ENCODE measurements at regions not wholly inside any gene's neighbourhood (a gene's known extent, or its start where the extent isn't known, plus 50 kb on each side); places are given as distances from the start of the nearest gene placed in this dataset.
"Not testable (repeated sequence)": the region's sequence is repeated elsewhere in the genome, so short reads cannot be mapped to it uniquely, and the experiment has no call there.

DNA sequence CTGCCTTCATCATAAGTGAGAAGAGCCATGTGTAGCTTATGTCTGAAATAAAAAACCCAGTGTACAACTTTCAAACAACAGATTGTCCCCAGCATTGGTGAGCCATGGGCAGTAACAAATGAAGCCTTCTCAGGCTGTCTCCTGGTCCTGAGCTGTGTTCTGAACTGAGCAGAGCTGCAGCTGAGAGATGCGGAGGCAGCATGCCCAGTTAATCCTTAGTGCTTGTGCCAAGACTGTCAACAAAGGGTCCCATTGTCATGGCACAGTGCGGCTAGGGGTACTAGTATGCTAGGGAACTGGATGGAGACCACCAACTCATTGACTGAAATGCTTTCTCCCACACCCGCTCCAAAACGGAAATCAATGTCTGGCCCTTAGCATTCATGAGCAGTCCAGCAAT is 154.3 kb downstream of the RMST start:
- DNase-seq (ENCODE audit: low read depth in 1 of 2, low spot score in 1 of 2): no peak

DNA sequence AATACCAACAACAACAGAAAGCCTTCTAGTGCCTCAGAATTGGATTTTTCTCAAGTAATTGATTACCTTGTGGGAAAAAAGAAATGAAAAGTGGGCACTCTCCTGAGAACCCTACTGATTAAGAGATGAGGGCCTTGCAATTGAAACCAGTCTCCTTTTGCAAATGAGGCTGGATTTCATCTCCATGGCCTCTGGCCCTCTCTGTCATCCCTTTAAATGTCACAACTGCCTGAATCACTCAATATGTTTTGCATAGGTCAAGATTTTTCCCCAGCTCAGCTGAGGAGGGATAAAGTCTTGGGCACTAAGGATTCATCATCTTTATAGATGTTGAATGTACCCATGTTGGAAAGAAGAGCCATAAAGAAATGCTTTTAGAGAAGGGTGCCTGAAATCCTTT is 166.4 kb downstream of the RMST start:
- no peak for DNase-seq (ENCODE audit: low read depth in 1 of 2, low spot score in 1 of 2)

DNA sequence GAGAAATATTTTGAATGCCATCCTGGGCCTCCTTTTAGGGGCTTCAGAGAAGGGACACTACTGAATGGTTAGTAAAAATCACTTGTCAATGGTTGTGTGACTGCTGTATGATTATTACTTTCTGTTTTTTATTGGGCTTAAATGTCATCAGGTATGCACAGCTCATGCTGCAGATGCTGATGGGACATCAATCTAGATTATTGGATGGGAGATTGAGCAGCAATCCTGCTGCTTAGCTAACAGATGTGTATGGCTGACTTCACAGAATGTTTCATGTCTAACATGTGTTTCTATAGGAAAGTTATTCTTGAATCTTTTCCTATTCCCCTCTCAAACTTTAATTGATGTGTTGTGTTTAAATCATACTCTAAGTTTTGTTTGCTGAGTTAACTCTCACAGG is 166.8 kb downstream of the RMST start:
- no peak for DNase-seq (ENCODE audit: low read depth in 1 of 2, low spot score in 1 of 2)

DNA sequence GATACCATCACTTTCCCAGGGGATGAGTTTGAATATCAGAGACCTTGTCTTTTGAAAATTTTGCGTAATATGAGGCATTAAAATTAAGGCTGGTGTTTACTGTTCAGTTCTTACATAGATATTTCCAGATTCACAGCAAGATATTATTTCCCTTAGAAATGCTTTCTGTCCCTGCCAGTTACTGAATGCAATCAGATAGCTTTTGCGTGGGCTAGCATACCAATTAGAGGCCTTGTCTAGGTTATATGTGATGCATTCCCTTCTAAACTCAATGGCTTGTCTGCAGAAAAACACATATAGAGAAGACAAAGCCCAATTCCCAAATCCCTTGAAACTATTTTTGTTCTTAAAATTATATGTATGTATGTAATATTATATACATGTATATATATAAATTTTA is 167.8 kb downstream of the RMST start:
- no peak for DNase-seq (ENCODE audit: low read depth in 1 of 2, low spot score in 1 of 2)

DNA sequence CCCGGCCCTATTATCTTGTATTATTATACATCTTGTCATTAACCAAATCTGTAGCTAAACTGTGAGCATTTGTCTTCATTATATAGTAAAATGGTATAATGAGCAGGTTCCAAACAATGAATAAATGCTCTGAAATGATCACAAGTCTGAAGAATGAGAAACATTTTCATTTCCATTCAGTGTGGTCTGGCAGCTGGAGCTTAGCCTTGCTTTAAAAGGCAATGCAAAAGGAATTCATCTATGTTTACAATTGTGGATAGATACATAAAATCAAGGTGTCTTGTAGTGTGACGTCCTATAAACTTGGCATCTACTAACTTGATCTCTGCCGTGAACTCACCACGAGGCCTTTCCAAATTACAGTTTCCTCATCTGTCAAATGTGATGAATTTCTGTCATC is 168.3 kb downstream of the RMST start:
- DNase-seq (ENCODE audit: low read depth in 1 of 2, low spot score in 1 of 2): no peak

DNA sequence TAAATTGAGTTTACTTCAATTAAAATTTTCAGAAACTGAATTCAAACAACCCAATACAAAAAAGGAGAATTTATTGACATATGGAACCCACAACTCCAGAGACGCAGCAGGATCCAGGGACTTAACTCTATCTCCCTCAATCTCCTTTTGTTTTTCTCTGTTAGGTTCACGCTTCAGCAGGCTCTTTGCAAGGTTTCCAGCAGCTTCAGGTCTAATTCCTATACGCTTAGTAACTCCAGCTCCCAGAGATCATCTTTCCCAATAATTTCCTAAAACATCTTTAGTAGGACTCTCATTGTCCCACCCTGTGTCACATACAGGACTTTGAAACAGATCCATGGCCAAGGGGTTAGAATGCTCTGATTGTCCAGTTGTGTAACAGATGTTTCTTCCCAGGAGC is 175.2 kb downstream of the RMST start:
- DNase-seq (ENCODE audit: low read depth in 1 of 2, low spot score in 1 of 2): no peak

- no peak for DNase-seq (ENCODE audit: low read depth in 1 of 2, low spot score in 1 of 2)
Measured at GRCh38 chr12:97638739-97639138, 176.1 kb downstream of the RMST start.

- no peak for DNase-seq (ENCODE audit: low read depth in 1 of 2, low spot score in 1 of 2)
Measured at GRCh38 chr12:97639702-97640101, 177.1 kb downstream of the RMST start.

GRCh38 chr12:97640826-97641225 is 178.2 kb downstream of the RMST start:
- DNase-seq (ENCODE audit: low read depth in 1 of 2, low spot score in 1 of 2): no peak

- DNase-seq (ENCODE audit: low read depth in 1 of 2, low spot score in 1 of 2): no peak
Measured at GRCh38 chr12:97642911-97643310, 180.3 kb downstream of the RMST start.

GRCh38 chr12:97643924-97644323 is 181.3 kb downstream of the RMST start:
- no peak for DNase-seq (ENCODE audit: low read depth in 1 of 2, low spot score in 1 of 2)

DNA sequence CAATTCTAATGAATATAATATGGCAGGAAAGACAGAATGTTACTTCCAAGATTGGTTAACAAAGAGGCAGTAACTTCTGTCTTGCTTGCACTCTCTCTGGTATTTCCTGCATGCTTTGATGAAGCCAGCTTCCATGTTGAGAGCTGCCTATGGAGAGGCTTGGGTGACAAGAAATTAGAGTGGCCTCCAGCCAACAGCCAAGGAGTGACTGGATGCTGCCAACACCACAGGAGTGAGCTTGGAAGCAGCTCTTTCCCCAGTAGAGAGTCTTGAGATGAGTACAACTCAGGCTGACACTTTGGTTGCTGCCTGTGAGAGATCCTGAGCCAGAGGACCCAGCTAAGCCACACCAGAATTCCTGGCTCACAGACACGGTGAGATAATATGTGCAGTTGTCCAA is 183.1 kb downstream of the RMST start:
- no peak for DNase-seq (ENCODE audit: low read depth in 1 of 2, low spot score in 1 of 2)

GRCh38 chr12:97647142-97647541 is 184.5 kb downstream of the RMST start:
- DNase-seq (ENCODE audit: low read depth in 1 of 2, low spot score in 1 of 2): no peak

DNA sequence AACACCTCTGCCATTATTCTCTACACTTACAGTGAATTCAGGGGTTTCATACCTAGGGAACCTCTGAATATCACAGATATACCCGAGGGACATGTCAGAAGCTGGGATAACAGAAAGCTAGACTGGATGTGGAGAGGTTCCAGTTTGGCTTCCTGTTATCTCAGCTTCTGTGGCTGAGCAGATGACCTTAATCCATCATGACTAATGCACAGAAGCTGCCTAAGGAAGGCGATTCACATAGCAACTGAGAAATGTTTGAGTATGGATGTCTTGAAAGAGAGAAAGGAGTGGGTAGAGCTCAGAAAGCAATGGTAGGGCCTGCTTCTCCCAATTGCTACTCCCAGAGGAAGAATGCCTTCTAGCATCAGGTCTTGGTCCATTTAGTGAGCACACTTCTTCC is 187.6 kb downstream of the RMST start:
- no peak for DNase-seq (ENCODE audit: low read depth in 1 of 2, low spot score in 1 of 2)

DNA sequence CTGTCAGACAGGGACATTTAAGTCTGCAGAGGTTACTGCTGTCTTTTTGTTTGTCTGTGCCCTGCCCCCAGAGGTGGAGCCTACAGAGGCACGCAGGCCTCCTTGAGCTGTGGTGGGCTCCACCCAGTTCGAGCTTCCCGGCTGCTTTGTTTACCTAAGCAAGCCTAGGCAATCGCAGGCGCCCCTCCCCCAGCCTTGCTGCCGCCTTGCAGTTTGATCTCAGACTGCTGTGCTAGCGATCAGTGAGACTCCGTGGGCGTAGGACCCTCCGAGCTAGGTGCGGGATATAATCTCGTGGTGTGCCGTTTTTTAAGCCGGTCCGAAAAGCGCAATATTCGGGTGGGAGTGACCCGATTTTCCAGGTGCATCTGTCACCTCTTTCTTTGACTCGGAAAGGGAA is 193.9 kb downstream of the RMST start:
- DNase-seq (ENCODE audit: low read depth in 1 of 2, low spot score in 1 of 2): not testable (repeated sequence)

DNA sequence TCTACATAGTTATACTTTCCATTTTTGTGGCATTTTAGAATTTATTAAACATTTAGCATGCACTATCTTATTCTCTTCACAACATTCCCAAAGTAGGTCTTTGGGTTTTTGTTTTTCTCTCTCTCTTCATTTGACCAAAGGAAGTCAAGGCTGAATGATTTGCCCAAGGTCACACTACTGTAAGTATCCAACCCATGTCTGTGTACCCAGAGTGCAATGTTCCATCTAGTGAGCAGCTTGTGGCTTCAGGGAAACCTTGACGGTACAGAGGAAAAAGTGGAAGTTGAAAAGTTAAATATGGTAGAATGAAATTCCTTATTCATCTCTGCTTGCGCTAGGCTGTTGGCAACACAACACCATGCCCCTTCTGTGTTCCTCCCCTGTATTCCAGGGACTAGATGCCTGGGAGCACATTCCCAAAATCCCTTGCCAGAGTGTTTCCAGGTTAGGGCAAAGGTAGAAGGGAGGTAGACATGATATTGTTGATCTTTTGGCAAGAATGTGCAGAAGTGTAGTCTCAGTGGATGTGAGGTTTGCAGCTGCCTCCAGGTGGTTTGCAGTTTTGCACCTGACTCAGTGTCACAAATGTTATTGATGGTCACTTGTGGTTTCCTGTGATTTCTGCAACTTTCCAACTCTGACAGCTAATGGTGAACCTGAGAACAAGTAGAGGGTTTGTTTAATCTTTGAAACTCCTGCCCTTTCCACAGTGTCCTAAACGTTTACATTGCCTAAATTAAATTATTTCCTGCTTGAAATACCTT is 196.7 kb downstream of the RMST start:
- no peak for DNase-seq (ENCODE audit: low read depth in 1 of 2, low spot score in 1 of 2)

GRCh38 chr12:97666263-97666662 is 203.7 kb downstream of the RMST start:
- DNase-seq (ENCODE audit: low read depth in 1 of 2, low spot score in 1 of 2): no peak

GRCh38 chr12:97672870-97673269 is 210.3 kb downstream of the RMST start:
- DNase-seq (ENCODE audit: low read depth in 1 of 2, low spot score in 1 of 2): no peak

DNA sequence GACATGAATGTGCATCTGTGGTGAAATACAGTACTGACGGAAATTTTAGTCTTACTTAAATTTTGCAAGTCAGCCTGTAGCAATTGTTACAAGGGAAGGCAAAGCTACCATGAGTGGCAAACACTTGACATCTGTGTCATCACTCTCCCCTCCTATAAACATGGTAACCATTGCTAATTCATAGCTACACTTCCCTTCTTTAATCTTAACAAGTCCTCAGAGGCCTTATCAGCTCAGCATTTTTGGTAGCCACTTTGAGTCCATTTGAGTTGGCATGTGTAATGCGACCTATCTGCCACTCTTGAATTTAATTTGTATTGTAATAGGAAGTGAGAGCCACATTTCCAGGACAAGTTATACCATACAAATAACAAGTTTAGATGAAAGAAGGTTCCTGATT is 218.1 kb downstream of the RMST start:
- no peak for DNase-seq (ENCODE audit: low read depth in 1 of 2, low spot score in 1 of 2)

- DNase-seq (ENCODE audit: low read depth in 1 of 2, low spot score in 1 of 2): no peak
Measured at GRCh38 chr12:97681612-97682504, 219.3 kb downstream of the RMST start.

GRCh38 chr12:97685360-97685759 is 222.8 kb downstream of the RMST start:
- DNase-seq (ENCODE audit: low read depth in 1 of 2, low spot score in 1 of 2): no peak

GRCh38 chr12:97701901-97702300 is 239.3 kb downstream of the RMST start:
- DNase-seq (ENCODE audit: low read depth in 1 of 2, low spot score in 1 of 2): no peak

All from stimulated activated CD4-positive, alpha-beta T cell treated with anti-CD3 and anti-CD28 coated beads, Interleukin-15, amount 100 ng/mL, for 1 hour (primary cell).